ENCODE measurements at regions not wholly inside any gene's neighbourhood (a gene's known extent, or its start where the extent isn't known, plus 50 kb on each side); places are given as distances from the start of the nearest gene placed in this dataset.
"Not testable (repeated sequence)": the region's sequence is repeated elsewhere in the genome, so short reads cannot be mapped to it uniquely, and the experiment has no call there.

GRCh38 chr10:46202405-46202804 is 84.4 kb upstream of the ANTXRL start:
- not testable (repeated sequence) for DNase-seq

GRCh38 chr10:46204482-46205102 is 82.2 kb upstream of the ANTXRL start:
- DNase-seq, result not testable (repeated sequence)

DNA sequence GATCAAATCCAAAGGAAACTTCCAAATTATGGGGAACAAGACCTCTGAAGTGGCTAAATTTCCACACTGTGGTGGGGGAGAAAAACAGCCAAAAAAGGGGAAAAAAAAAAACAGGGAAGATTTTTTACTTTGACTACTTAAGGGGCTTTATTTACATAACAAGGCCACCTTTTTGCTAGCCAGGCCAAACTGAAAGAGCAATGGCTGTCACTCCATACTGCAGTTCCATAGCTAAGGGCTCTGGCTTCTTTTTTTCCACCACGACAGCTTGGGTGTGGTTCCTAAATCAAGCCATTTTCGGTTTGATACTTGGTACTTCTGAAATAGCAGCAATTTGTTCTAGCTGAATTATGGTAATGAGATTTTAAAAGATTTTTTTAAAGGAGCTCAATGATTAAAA is 76.4 kb upstream of the ANTXRL start:
- DNase-seq, result not testable (repeated sequence)

DNA sequence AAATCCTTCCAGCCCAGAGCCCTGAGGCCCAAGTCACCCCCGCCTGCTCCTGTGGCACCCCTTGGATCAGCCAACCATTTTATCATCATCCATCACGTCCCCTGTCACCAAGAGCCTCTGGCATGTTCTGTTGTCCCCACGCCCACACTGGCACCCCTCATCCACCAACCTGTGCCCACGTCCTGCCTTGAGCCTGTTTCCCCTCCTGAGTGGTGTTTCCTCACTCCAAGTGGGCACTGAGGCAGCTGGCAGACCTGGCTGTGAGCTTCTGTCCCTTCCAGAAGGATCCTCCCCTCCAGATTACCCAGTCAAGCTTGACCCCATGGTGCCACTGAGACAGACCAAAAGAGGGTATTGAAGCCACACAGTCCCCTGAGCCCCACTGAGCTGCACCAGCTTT is 71.4 kb upstream of the ANTXRL start:
- no peak for DNase-seq

GRCh38 chr10:46216003-46216634 is 70.7 kb upstream of the ANTXRL start:
- DNase-seq, result no peak

- DNase-seq, result no peak
Measured at GRCh38 chr10:46216836-46217751, 69.7 kb upstream of the ANTXRL start.

GRCh38 chr10:46217752-46218453 is 68.9 kb upstream of the ANTXRL start:
- DNase-seq, result no peak

- no peak for DNase-seq
Measured at GRCh38 chr10:46218921-46219320, 67.9 kb upstream of the ANTXRL start.

DNA sequence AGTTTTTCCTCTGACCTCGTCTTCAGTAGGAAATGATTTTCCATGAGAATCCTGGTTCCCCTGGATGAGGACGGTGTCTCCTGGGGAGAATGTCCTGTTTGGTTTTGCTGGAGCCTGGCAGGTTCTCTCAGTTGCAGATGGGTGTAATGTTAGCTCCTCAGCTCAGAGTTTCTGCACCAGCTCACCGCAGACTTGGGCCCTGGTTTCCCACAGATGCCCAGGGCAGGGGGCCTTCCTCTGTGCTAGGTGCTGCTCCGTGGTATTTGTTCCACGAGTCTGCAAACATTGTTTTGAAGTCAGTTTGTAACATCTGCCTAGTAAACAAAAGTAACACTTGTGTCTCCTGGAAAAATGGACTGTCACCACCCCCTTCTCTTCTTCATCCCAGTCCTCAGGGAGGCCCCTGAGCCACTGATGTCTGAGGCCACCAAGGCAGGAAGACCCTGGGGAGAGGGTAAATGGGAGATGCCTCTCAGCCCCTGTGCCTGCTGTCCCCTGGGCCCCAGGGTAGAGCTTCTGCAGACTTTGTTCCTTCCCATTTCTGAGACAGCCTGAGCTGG is 67.3 kb upstream of the ANTXRL start:
- DNase-seq, result not testable (repeated sequence)

- no peak for DNase-seq
Measured at GRCh38 chr10:46220187-46220586, 66.6 kb upstream of the ANTXRL start.

DNA sequence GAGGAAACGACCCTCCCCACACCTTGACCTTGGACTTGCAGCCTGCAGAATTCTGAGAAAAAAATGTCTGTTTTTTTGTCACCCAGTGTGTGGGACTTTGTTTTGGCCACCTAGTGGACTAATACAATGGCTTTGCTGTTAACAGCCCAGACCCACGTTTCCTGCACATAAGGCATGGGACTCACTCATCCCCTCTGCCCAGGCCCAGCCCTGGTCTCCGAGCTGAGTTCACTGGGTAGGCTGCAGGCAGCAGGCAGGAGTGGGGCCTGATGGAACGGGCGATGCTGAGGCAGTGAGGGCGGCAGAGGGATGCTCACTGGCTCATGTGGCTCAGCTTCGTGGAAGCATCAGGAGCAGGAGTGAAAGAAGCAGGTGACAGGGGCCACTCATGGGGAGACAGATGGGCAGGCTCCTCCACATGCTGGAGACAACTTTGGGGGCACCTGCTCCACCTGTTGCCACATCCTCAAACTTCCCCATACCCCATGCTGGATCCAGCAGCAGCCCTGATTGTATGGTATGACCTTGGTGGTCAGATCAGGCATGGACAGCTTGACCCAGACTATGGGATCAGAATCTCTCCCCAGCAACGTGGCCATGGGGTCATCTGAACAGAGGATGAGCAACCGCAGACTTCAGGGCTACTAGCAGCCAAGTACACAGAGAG is 65.8 kb upstream of the ANTXRL start:
- no peak for DNase-seq

- no peak for DNase-seq
Measured at GRCh38 chr10:46222364-46222935, 64.3 kb upstream of the ANTXRL start.

GRCh38 chr10:46223064-46223480 is 63.7 kb upstream of the ANTXRL start:
- no peak for DNase-seq

- no peak for DNase-seq
Measured at GRCh38 chr10:46223626-46224413, 63.0 kb upstream of the ANTXRL start.

DNA sequence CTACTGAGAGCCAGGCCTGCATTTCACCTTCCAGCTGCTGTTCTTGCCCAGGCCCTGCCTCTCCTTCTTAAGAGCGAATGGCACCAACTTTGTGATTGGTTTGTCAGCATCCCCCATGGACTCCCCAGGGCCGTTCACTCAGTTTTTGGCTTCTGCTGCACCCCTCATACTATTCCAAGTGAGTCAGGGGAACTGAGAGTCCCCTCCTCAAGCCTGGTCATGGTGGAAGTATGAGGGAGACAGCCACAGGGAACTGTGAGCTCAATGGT is 62.4 kb upstream of the ANTXRL start:
- DNase-seq, result no peak

DNA sequence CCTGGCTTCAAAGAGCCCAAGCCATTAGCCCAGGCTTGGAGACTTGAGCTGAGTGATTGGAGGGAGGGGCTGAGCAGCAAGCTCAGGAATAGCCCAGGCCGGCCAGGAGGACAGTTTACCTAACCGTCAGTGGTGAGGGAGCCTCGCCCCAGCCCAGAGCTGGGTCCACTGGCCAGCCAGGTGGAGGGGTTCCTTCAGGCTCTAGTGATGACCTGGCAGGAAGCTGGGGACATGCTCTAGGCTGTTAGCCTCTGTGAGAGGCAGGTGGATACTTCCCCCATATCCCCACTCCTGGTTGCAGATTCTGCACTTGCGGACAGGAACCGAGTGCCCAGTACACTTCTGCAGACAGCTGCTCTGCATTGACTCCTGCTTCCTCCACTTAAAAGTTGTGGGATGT is 61.2 kb upstream of the ANTXRL start:
- DNase-seq, result no peak

DNA sequence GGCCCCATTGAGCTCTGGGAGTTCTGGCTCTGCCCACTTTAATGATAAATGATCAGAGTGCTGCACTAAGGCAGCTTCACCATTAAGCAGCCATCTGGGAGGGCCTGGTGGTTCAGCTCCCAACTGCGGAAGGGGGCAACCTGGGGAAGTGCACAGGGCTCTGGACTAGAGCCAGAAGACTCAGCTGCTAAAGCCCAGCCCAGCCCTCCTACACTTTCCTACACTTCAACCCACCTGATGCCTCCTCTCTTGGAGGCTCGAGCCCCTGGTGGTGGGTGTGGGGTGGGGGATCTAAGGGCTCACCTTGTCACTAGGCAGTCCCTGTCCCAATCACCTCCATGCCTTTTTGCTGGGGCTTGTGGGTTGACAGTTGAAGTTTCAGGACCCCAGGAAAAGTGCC is 60.6 kb upstream of the ANTXRL start:
- DNase-seq, result no peak

GRCh38 chr10:46226900-46227558 is 59.8 kb upstream of the ANTXRL start:
- DNase-seq, result no peak

GRCh38 chr10:46227571-46227935 is 59.2 kb upstream of the ANTXRL start:
- DNase-seq, result no peak
